MM.1S (cell line): ENCODE measurements at regions not wholly inside any gene's neighbourhood (a gene's known extent, or its start where the extent isn't known, plus 50 kb on each side); places are given as distances from the start of the nearest gene placed in this dataset.

Source experiments
- DNase-seq: peaks from one replicate; pipeline ENCODE4 v3.0.0-alpha.2; 2015
- H2AFZ ChIP-seq: fragments of 300-600 bp; sonication (generic); 2 replicates; pipeline ENCODE4 v1.6.0; 2016; ENCODE audit warnings: antibody characterized with exemption, low read length
- H3F3A ChIP-seq: fragments of 300-600 bp; sonication (generic); 2 replicates; pipeline ENCODE4 v1.6.1; 2016; ENCODE audit warnings: mild to moderate bottlenecking, antibody characterized with exemption, low read length, moderate library complexity, mixed read lengths; ENCODE audit not compliant: insufficient read depth
- H3K27ac ChIP-seq: fragments of 300-600 bp; sonication (generic); 2 replicates; pipeline ENCODE4 v1.5.1; 2016; ENCODE audit warnings: mild to moderate bottlenecking, low read length
- H3K27me3 ChIP-seq: fragments of 300-600 bp; sonication (generic); replicated peaks from 2 replicates; pipeline ENCODE4 v1.6.0; 2016; ENCODE audit warnings: low read length; ENCODE audit not compliant: insufficient read depth
- H3K36me3 ChIP-seq: fragments of 300-600 bp; sonication (generic); replicated peaks from 2 replicates; pipeline ENCODE4 v1.6.1; 2016; ENCODE audit warnings: mild to moderate bottlenecking, low read length, mixed read lengths; ENCODE audit not compliant: insufficient read depth
- H3K4me1 ChIP-seq: fragments of 300-600 bp; sonication (generic); 2 replicates; pipeline ENCODE4 v1.6.1; 2016; ENCODE audit warnings: low read length, mixed read lengths
- H3K4me2 ChIP-seq: fragments of 300-600 bp; sonication (generic); 2 replicates; pipeline ENCODE4 v1.6.0; 2016; ENCODE audit warnings: low read depth, low read length
- H3K4me3 ChIP-seq: fragments of 300-600 bp; sonication (generic); 2 replicates; pipeline ENCODE4 v1.5.1; 2016; ENCODE audit warnings: low read length, mixed read lengths
- H3K79me2 ChIP-seq: fragments of 300-600 bp; sonication (generic); 2 replicates; pipeline ENCODE4 v1.6.1; 2016; ENCODE audit warnings: mixed run types, low read length, mixed read lengths
- H3K9ac ChIP-seq: fragments of 300-600 bp; sonication (generic); 2 replicates; pipeline ENCODE4 v1.6.1; 2016; ENCODE audit warnings: low read length, mixed read lengths
- H3K9me2 ChIP-seq: fragments of 300-600 bp; sonication (generic); replicated peaks from 2 replicates; pipeline ENCODE4 v1.6.1; 2016; ENCODE audit warnings: mild to moderate bottlenecking, low read length, mixed read lengths; ENCODE audit not compliant: insufficient read depth
- H3K9me3 ChIP-seq: fragments of 300-600 bp; sonication (generic); replicated peaks from 2 replicates; pipeline ENCODE4 v1.6.1; 2016; ENCODE audit warnings: mild to moderate bottlenecking, low read length, mixed read lengths; ENCODE audit not compliant: insufficient read depth
- H4K20me1 ChIP-seq: fragments of 300-600 bp; sonication (generic); 2 replicates; pipeline ENCODE4 v1.6.1; 2016; ENCODE audit warnings: mild to moderate bottlenecking, low read length, moderate library complexity, mixed read lengths; ENCODE audit not compliant: insufficient read depth
- CTCF ChIP-seq: fragments of 300-600 bp; sonication (generic); IDR thresholded peaks from 2 replicates; pipeline ENCODE4 v1.5.1; 2016; ENCODE audit warnings: antibody characterized with exemption, low read length, mixed read lengths
- EZH2 ChIP-seq: fragments of 300-600 bp; sonication (generic); optimal IDR thresholded peaks from 2 replicates; pipeline ENCODE3; 2017; ENCODE audit warnings: low read depth, mild to moderate bottlenecking, antibody characterized with exemption, low read length, mixed read lengths
- EZH2phosphoT487 ChIP-seq: fragments of 300-600 bp; sonication (generic); IDR thresholded peaks from 2 replicates; pipeline ENCODE4 v1.6.1; 2018; ENCODE audit warnings: antibody characterized with exemption, low read length

- no peak for DNase-seq
- TF ChIP-seq EZH2 (no peak), EZH2phosphoT487 (no peak), CTCF (no peak)
- H2AFZ ChIP-seq: no peak overlapping the region
Observed at GRCh38 chr7:42414941-42415505, 178.0 kb upstream of the GLI3 start.

GRCh38 chr7:42414028-42414427 lies 177.0 kb upstream of the GLI3 start:
- Histone ChIP-seq H3K27ac (no peak overlapping the region), H3K9me2 (no peaks in the 10 kb centered on the region), H4K20me1 (no peaks in the 10 kb centered on the region), H2AFZ (no peak overlapping the region), H3F3A (no peaks in the 10 kb centered on the region), H3K36me3 (no peaks in the 10 kb centered on the region), H3K4me1 (no peaks in the 10 kb centered on the region), H3K4me2 (no peak overlapping the region), H3K9me3 (no peaks in the 10 kb centered on the region), H3K79me2 (no peaks in the 10 kb centered on the region), H3K27me3 (no peaks in the 10 kb centered on the region), H3K9ac (no peak overlapping the region), H3K4me3 (no peak overlapping the region)
- no peak for TF ChIP-seq CTCF
- no peak for TF ChIP-seq EZH2
- no peak for TF ChIP-seq EZH2phosphoT487
- no peak for DNase-seq

More at GRCh38 chr7:42414941-42415505, 178.0 kb upstream of the GLI3 start:
- H3K27ac ChIP-seq: no peak overlapping the region
- H3K9me2 ChIP-seq: no peaks in the 10 kb centered on the region
- no peak overlapping the region for H3K4me2 ChIP-seq
- no peaks in the 10 kb centered on the region for H3K4me1 ChIP-seq
- H4K20me1 ChIP-seq: no peaks in the 10 kb centered on the region
- H3F3A ChIP-seq: no peaks in the 10 kb centered on the region
- no peaks in the 10 kb centered on the region for H3K36me3 ChIP-seq
- no peaks in the 10 kb centered on the region for H3K79me2 ChIP-seq
- no peak overlapping the region for H3K9ac ChIP-seq
- H3K9me3 ChIP-seq: no peaks in the 10 kb centered on the region
- H3K27me3 ChIP-seq: no peaks in the 10 kb centered on the region
- no peak overlapping the region for H3K4me3 ChIP-seq

- H3K9me3 ChIP-seq: no peaks in the 10 kb centered on the region
- H3K4me2 ChIP-seq: no peak overlapping the region
- no peak overlapping the region for H2AFZ ChIP-seq
- no peaks in the 10 kb centered on the region for H3K79me2 ChIP-seq
- H3K4me1 ChIP-seq: no peaks in the 10 kb centered on the region
- no peak overlapping the region for H3K27ac ChIP-seq
- no peaks in the 10 kb centered on the region for H3F3A ChIP-seq
- H3K9ac ChIP-seq: no peak overlapping the region
- H4K20me1 ChIP-seq: no peaks in the 10 kb centered on the region
- no peak for DNase-seq
- no peaks in the 10 kb centered on the region for H3K27me3 ChIP-seq
- no peak overlapping the region for H3K4me3 ChIP-seq
- H3K36me3 ChIP-seq: no peaks in the 10 kb centered on the region
- TF ChIP-seq CTCF (no peak), EZH2phosphoT487 (no peak), EZH2 (no peak)
- H3K9me2 ChIP-seq: no peaks in the 10 kb centered on the region
Observed at GRCh38 chr7:42409296-42409695, 172.3 kb upstream of the GLI3 start.
